ENCODE measurements at regions not wholly inside any gene's neighbourhood (a gene's known extent, or its start where the extent isn't known, plus 50 kb on each side); places are given as distances from the start of the nearest gene placed in this dataset.

DNA sequence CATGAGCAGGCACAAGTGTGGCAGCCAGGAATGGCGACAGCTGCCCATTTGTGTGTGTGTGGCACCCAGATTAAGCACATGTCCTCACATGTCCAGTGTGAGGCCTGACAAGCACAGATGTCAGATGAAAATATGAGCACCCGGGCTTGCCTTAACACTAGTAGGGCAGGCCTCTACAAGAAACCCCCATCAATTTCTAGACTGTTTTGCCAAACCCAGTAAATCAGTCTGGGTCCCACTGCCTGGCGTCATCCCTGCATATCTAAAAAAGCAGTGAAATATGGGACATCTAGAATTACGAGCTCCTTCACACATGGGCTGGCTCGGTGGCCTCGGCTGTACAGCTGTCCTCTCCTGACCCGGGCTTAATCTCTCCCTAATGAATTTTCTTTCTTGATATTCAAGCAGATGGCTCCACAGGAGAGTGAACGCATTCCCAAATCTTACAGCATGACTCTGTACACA lies 432.7 kb downstream of the FOXO1 start:
- H3K4me1 ChIP-seq (ENCODE audit: control insufficient read depth, low read length), result no peaks in the 10 kb centered on the region
- H3K9me2 ChIP-seq (replicated peaks; ENCODE audit: control insufficient read depth, low read length), result no peaks in the 10 kb centered on the region
- H3K27ac ChIP-seq (ENCODE audit: low read depth, low read length), result no peak overlapping the region
- H3K9me3 ChIP-seq (ENCODE audit: control insufficient read depth, insufficient read depth, low read length), result no peaks in the 10 kb centered on the region
- H3K36me3 ChIP-seq (ENCODE audit: control insufficient read depth, low read length), result no peaks in the 10 kb centered on the region
- no peaks in the 10 kb centered on the region for H4K20me1 ChIP-seq (ENCODE audit: control insufficient read depth, insufficient read depth, low read depth, low read length)
- TF ChIP-seq EZH2phosphoT487 (IDR thresholded peaks at IDR 0.05; ENCODE audit: borderline replicate concordance, low read length), result no peak
- TF ChIP-seq, protein P1, sequence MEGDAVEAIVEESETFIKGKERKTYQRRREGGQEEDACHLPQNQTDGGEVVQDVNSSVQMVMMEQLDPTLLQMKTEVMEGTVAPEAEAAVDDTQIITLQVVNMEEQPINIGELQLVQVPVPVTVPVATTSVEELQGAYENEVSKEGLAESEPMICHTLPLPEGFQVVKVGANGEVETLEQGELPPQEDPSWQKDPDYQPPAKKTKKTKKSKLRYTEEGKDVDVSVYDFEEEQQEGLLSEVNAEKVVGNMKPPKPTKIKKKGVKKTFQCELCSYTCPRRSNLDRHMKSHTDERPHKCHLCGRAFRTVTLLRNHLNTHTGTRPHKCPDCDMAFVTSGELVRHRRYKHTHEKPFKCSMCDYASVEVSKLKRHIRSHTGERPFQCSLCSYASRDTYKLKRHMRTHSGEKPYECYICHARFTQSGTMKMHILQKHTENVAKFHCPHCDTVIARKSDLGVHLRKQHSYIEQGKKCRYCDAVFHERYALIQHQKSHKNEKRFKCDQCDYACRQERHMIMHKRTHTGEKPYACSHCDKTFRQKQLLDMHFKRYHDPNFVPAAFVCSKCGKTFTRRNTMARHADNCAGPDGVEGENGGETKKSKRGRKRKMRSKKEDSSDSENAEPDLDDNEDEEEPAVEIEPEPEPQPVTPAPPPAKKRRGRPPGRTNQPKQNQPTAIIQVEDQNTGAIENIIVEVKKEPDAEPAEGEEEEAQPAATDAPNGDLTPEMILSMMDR (IDR thresholded peaks at IDR 0.05; ENCODE audit: low read depth, low read length, poor library complexity, severe bottlenecking), result no peak
- H3K4me3 ChIP-seq (ENCODE audit: low read length), result no peak overlapping the region
- no peaks in the 10 kb centered on the region for H3K79me2 ChIP-seq (ENCODE audit: control insufficient read depth, low read length)
- H3K27me3 ChIP-seq (ENCODE audit: control insufficient read depth, low read length), result no peaks in the 10 kb centered on the region
- no peaks in the 10 kb centered on the region for H3F3A ChIP-seq (ENCODE audit: control insufficient read depth, insufficient read depth)
- H3K4me2 ChIP-seq (ENCODE audit: low read length), result no peak overlapping the region

DNA sequence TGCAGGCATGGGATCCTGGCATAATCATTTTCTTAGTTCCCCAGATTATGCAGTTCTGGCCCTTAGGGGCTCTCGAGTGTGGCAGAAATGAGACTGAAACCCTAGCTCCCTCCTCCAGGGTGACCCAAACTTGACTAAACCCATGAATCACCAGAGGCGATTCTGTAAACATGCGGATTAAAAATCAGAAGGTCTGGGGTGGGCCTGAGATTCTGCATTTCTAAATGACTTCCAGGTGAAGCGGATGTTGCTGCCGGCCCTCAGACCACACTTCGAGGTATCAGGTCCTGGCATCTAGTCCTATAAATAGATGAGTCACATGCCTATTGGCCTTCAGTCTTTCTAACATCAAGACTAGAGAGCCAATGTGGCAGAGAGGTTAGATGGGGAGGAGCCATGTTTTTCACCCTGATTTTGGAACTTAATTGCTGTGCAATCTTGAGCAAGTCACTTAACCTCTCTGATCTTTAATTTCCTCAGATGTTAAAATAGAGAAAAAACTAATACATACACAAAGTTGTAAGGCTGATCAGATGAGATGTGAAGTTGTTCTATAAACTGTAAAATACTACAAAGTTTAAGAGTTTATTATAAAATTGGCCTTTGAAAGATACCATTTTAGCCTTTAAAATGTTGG lies 431.2 kb downstream of the FOXO1 start:
- Histone ChIP-seq H3K79me2 (ENCODE audit: control insufficient read depth, low read length) (no peaks in the 10 kb centered on the region), H4K20me1 (ENCODE audit: control insufficient read depth, insufficient read depth, low read depth, low read length) (no peaks in the 10 kb centered on the region), H3K36me3 (ENCODE audit: control insufficient read depth, low read length) (no peaks in the 10 kb centered on the region), H3K4me1 (ENCODE audit: control insufficient read depth, low read length) (no peaks in the 10 kb centered on the region), H3K27ac (ENCODE audit: low read depth, low read length) (no peak overlapping the region), H3K4me3 (ENCODE audit: low read length) (no peak overlapping the region), H3F3A (ENCODE audit: control insufficient read depth, insufficient read depth) (no peaks in the 10 kb centered on the region), H3K27me3 (ENCODE audit: control insufficient read depth, low read length) (no peaks in the 10 kb centered on the region), H3K9me3 (ENCODE audit: control insufficient read depth, insufficient read depth, low read length) (no peaks in the 10 kb centered on the region), H3K4me2 (ENCODE audit: low read length) (no peak overlapping the region), H3K9me2 (replicated peaks; ENCODE audit: control insufficient read depth, low read length) (no peaks in the 10 kb centered on the region)
- no peak for TF ChIP-seq EZH2phosphoT487 (IDR thresholded peaks at IDR 0.05; ENCODE audit: borderline replicate concordance, low read length)
- TF ChIP-seq, protein P1 (IDR thresholded peaks at IDR 0.05; ENCODE audit: low read depth, low read length, poor library complexity, severe bottlenecking), result no peak

DNA sequence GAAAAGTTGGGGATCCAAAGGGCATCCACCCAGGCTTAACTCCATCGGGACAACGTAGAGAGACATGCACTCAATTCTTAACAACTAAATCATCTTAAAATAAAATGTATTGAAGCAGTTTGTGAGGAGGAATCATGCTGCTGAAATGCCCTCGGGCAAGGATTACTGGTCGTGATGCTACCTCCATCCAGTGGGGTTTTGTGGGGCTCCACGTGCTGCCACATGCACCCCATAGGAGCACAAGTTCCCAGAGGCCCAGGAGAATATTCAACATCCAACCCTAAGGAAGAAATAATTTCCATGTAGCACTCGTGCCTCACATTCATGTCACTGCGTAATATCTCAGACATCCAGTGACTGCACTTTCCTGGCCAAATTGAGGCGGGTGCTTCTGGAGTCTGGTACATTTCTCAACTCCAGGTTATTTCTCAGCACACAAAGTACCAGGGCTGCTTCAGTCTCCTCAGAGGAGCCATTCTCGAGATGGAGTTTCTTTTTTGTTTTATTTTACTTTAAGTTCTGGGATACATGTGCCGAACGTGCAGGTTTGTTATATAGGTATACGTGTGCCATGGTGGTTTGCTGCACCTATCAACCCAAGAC lies 429.8 kb downstream of the FOXO1 start:
- Histone ChIP-seq H3K4me1 (ENCODE audit: control insufficient read depth, low read length) (no peaks in the 10 kb centered on the region), H3K4me3 (ENCODE audit: low read length) (no peak overlapping the region), H4K20me1 (ENCODE audit: control insufficient read depth, insufficient read depth, low read depth, low read length) (no peaks in the 10 kb centered on the region), H3K27ac (ENCODE audit: low read depth, low read length) (no peak overlapping the region), H3K4me2 (ENCODE audit: low read length) (no peak overlapping the region), H3F3A (ENCODE audit: control insufficient read depth, insufficient read depth) (no peaks in the 10 kb centered on the region), H3K9me3 (ENCODE audit: control insufficient read depth, insufficient read depth, low read length) (no peaks in the 10 kb centered on the region), H3K9me2 (replicated peaks; ENCODE audit: control insufficient read depth, low read length) (no peaks in the 10 kb centered on the region), H3K27me3 (ENCODE audit: control insufficient read depth, low read length) (no peaks in the 10 kb centered on the region), H3K36me3 (ENCODE audit: control insufficient read depth, low read length) (no peaks in the 10 kb centered on the region), H3K79me2 (ENCODE audit: control insufficient read depth, low read length) (no peaks in the 10 kb centered on the region)
- no peak for TF ChIP-seq EZH2phosphoT487 (IDR thresholded peaks at IDR 0.05; ENCODE audit: borderline replicate concordance, low read length)
- TF ChIP-seq, protein P1 (IDR thresholded peaks at IDR 0.05; ENCODE audit: low read depth, low read length, poor library complexity, severe bottlenecking), result no peak
